ENCODE measurements at regions not wholly inside any gene's neighbourhood (a gene's known extent, or its start where the extent isn't known, plus 50 kb on each side); places are given as distances from the start of the nearest gene placed in this dataset.

- Histone ChIP-seq H2AFZ (replicated peaks; ENCODE audit: low read length, poor library complexity) (no peak overlapping the region), H3K9ac (ENCODE audit: low read depth, low read length) (no peak overlapping the region), H3K9me1 (ENCODE audit: insufficient read depth, low read length) (no peaks in the 10 kb centered on the region), H3K56ac (ENCODE audit: extremely low read depth, insufficient read depth, low read length) (no peak overlapping the region), H3K27me3 (ENCODE audit: control insufficient read depth, insufficient read depth, low read length) (no peaks in the 10 kb centered on the region), H2AK9ac (replicated peaks; ENCODE audit: low read depth, low read length, poor library complexity) (no peak overlapping the region), H4K91ac (ENCODE audit: insufficient read depth, low read depth, low read length) (no peak overlapping the region), H3K4me2 (ENCODE audit: low read depth, low read length) (no peak overlapping the region), H3K36me3 (ENCODE audit: control insufficient read depth, insufficient read depth, low read length) (no peaks in the 10 kb centered on the region), H2BK120ac (ENCODE audit: low read depth, low read length) (no peak overlapping the region), H2AK5ac (ENCODE audit: low read depth, low read length) (no peak overlapping the region), H3K14ac (replicated peaks; ENCODE audit: low read depth, low read length) (no peak overlapping the region), H4K8ac (ENCODE audit: low read depth in 2 of 2, low read length in 2 of 2) (no peak overlapping the region), H3K23ac (ENCODE audit: low read depth, low read length) (no peak overlapping the region), H2BK5ac (ENCODE audit: low read depth, low read length, poor library complexity, severe bottlenecking) (no peak overlapping the region), H3K4me1 (ENCODE audit: control insufficient read depth, insufficient read depth, low read length) (no peaks in the 10 kb centered on the region), H4K5ac (ENCODE audit: low read depth, low read length) (no peak overlapping the region), H3K27ac (ENCODE audit: insufficient read depth, low read length) (no peak overlapping the region), H3K4me3 (ENCODE audit: insufficient read depth, low read depth, low read length) (no peak overlapping the region), H4K20me1 (ENCODE audit: insufficient read depth, low read length) (no peaks in the 10 kb centered on the region), H3K18ac (ENCODE audit: low read depth, low read length) (no peak overlapping the region), H3K4ac (ENCODE audit: low read depth, low read length) (no peak overlapping the region), H2BK20ac (ENCODE audit: low read depth, low read length) (no peak overlapping the region), H2BK15ac (ENCODE audit: low read depth, low read length) (no peak overlapping the region), H3K79me1 (ENCODE audit: low read depth in 1 of 2, low read length in 2 of 2) (no peaks in the 10 kb centered on the region), H3K9me3 (ENCODE audit: control insufficient read depth, insufficient read depth, low read length) (no peaks in the 10 kb centered on the region)
- ATAC-seq (ENCODE audit: low read depth) = no peak
- WGBS, 2 experiments (ENCODE audit: extremely low coverage in 2 of 2, insufficient read length in 1 of 2) = 100% methylated on average over 1 of the region's 4 CpGs; no CpG with 5 or more reads in 1 of the 2 experiments
- TF ChIP-seq CHD1 (IDR thresholded peaks at IDR 0.05; ENCODE audit: low read depth, low read length) (no peak), POLR2A (IDR thresholded peaks at IDR 0.05; ENCODE audit: low read depth, low read length) (no peak), FOS (IDR thresholded peaks at IDR 0.05; ENCODE audit: low read depth, low read length) (no peak), CEBPB (IDR thresholded peaks at IDR 0.05; ENCODE audit: low read depth, low read length) (no peak), MAFK (IDR thresholded peaks at IDR 0.05; ENCODE audit: low read depth, low read length) (no peak), USF2 (IDR thresholded peaks at IDR 0.05; ENCODE audit: low read depth, low read length) (no peak), RCOR1 (IDR thresholded peaks at IDR 0.05; ENCODE audit: insufficient replicate concordance, low read length) (no peak), SMC3 (IDR thresholded peaks at IDR 0.05; ENCODE audit: low read depth, low read length) (no peak), MXI1 (IDR thresholded peaks at IDR 0.05; ENCODE audit: borderline replicate concordance, low read depth, low read length) (no peak)
- no peak for DNase-seq
- in situ Hi-C loops (cut with MboI; ENCODE audit: low sequenced_read_pairs) (no loop called here), dilution Hi-C loops (cut with HindIII; ENCODE audit: low sequenced_read_pairs, unreplicated experiment) (no loop called here), intact Hi-C loops (cut with micrococcal nuclease) (loop anchor here (5.0 kb wide), 1 partner anchor 176 kb away; no protein-coding TSS in a partner anchor)
- no TSS peak for BruUV-seq (replicated peaks)
- ChIA-PET POLR2A (ENCODE audit: unreplicated experiment) (no interaction called here), CTCF (no interaction called here)
These were observed 732.3 kb upstream of the GOLIM4 start for GRCh38 chr3:168828014-168828413.
